AG04450 (cell line): ENCODE measurements at regions not wholly inside any gene's neighbourhood (a gene's known extent, or its start where the extent isn't known, plus 50 kb on each side); places are given as distances from the start of the nearest gene placed in this dataset.

ENCODE experiments used
- CTCF ChIA-PET: fragments of 300-600, 350-600 bp; formaldehyde crosslinking; extraction: SDS; loops from one replicate; lab custom pipeline; 2022; ENCODE audit warnings: antibody characterized with exemption, inconsistent platforms; lab: Charles Lee
- POLR2A ChIA-PET: fragments of 350-600 bp; formaldehyde crosslinking; extraction: SDS; loops from one replicate; lab custom pipeline; 2021; ENCODE audit warnings: antibody characterized with exemption, inconsistent platforms; lab: Yijun Ruan, JAX
- DNase-seq: peaks from one replicate; pipeline ENCODE4 v3.0.0-alpha.2; 2011; ENCODE audit warnings: low read depth, low spot score
- H3K27ac ChIP-seq: one replicate; pipeline ENCODE4 v1.5.1; 2012; ENCODE audit warnings: low read depth, low read length, control low read depth
- H3K27me3 ChIP-seq: one replicate; pipeline ENCODE4 v1.6.0; 2012; ENCODE audit warnings: low read length; ENCODE audit not compliant: control insufficient read depth, insufficient read depth
- H3K4me3 ChIP-seq: 2 replicates; pipeline ENCODE4 v1.5.1; 2011; ENCODE audit warnings: mild to moderate bottlenecking, low read depth, low read length, control low read depth
- H3K9me3 ChIP-seq: 2 replicates; pipeline ENCODE4 v1.5.1; 2012; ENCODE audit warnings: low read length; ENCODE audit not compliant: control insufficient read depth, insufficient read depth
- TF ChIP-seq, protein P1 (sequence below): IDR thresholded peaks from 2 replicates; pipeline ENCODE4 v1.5.1; 2011; ENCODE audit warnings: low read depth, low read length, control low read depth, inconsistent platforms

DNA sequence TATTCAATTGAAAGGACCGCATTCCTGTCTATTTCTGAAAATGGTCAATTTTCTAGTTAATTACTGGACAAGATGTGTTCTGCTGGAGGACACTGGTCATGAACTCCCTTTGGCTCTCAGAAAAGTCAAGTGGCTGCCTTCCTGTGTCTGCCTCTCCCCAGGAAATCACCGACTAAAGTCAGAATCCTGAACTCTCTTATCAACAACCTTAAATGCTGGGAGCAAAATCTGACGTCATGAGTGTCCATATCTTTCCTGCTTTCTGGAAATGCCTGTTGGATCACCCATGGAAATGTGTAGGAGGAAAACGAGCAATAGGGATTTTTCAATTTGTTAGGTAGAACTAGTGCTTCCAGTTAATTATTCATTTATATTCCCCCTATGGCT lies 53.5 kb upstream of the PLCB1 start:
- H3K27ac ChIP-seq = no peak overlapping the region
- POLR2A ChIA-PET = no interaction called here

DNA sequence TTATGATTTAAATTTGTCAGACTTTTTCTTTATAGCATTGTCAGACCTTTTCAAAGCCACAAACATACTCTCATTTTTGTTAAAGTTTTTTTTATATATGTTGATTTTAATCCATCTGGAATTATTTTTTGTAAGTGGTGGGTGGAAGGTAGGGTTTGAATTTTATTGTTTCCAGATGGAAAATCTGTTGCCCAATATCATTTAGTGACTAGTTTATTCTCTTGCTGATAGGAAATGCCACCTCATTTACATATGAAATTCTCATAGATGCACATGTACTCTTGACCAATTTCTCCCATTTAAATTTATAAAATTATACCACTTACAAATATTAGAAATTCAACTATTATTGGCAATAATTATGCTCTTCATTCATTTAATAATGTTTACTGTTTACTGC lies 52.1 kb upstream of the PLCB1 start:
- CTCF ChIA-PET = no interaction called here
- POLR2A ChIA-PET = no interaction called here
- H3K4me3 ChIP-seq = no peak overlapping the region
- DNase-seq = no peak
- TF ChIP-seq, protein P1, sequence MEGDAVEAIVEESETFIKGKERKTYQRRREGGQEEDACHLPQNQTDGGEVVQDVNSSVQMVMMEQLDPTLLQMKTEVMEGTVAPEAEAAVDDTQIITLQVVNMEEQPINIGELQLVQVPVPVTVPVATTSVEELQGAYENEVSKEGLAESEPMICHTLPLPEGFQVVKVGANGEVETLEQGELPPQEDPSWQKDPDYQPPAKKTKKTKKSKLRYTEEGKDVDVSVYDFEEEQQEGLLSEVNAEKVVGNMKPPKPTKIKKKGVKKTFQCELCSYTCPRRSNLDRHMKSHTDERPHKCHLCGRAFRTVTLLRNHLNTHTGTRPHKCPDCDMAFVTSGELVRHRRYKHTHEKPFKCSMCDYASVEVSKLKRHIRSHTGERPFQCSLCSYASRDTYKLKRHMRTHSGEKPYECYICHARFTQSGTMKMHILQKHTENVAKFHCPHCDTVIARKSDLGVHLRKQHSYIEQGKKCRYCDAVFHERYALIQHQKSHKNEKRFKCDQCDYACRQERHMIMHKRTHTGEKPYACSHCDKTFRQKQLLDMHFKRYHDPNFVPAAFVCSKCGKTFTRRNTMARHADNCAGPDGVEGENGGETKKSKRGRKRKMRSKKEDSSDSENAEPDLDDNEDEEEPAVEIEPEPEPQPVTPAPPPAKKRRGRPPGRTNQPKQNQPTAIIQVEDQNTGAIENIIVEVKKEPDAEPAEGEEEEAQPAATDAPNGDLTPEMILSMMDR = no peak
- no peak overlapping the region for H3K27ac ChIP-seq
- no peaks in the 10 kb centered on the region for H3K27me3 ChIP-seq
- no peaks in the 10 kb centered on the region for H3K9me3 ChIP-seq

More for the DNA sequence above, 53.5 kb upstream of the PLCB1 start:
- DNase-seq = no peak
- CTCF ChIA-PET = no interaction called here
- no peak overlapping the region for H3K4me3 ChIP-seq
- TF ChIP-seq, protein P1 = no peak
- no peaks in the 10 kb centered on the region for H3K9me3 ChIP-seq
- no peaks in the 10 kb centered on the region for H3K27me3 ChIP-seq

DNA sequence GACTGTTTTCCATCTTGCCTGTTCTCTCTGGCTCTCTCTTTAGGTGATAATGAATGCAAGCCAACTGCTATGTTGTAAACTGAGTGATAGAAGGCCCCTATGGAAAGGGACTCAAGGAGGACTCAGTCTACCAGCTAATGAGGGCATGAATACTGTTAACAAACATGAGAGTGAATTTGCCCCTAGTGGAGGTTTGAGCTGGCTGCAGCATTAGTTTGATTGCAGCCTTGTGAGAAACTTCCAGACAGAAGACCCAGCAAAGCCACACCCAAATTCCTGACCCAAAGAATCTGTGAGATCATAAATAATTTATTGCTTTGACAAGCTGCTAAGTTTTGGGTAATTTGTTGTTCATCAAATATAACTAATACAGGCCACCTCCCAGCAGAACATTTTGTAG lies 50.0 kb upstream of the PLCB1 start:
- CTCF ChIA-PET = interaction anchor here (1.4 to 2.8 kb wide), 3 partner anchors 9 to 307 kb away, joined by 4 to 9 read pairs (median 8); no protein-coding TSS in a partner anchor
- Histone ChIP-seq H3K4me3 (no peak overlapping the region), H3K27me3 (no peaks in the 10 kb centered on the region), H3K27ac (no peak overlapping the region), H3K9me3 (no peaks in the 10 kb centered on the region)
- POLR2A ChIA-PET = no interaction called here
- no peak for DNase-seq
- TF ChIP-seq, protein P1 = peak; percentile 45
